B cell (primary cell): ENCODE measurements at regions not wholly inside any gene's neighbourhood (a gene's known extent, or its start where the extent isn't known, plus 50 kb on each side); places are given as distances from the start of the nearest gene placed in this dataset.

Source experiments
- ATAC-seq: fragments of 200-7000 bp; cut with Tn5 transposase; one replicate; pipeline ENCODE4 v1.10.0; 2021; ENCODE audit warnings: low read depth, mild to moderate bottlenecking, moderate number of reproducible peaks, moderate library complexity
- CTCF ChIA-PET: fragments of 350-600 bp; sonication (Branson Sonifier 250); formaldehyde crosslinking; loops from one replicate; lab custom pipeline; 2021; ENCODE audit warnings: antibody characterized with exemption, inconsistent platforms; lab: Charles Lee
- POLR2A ChIA-PET: fragments of 350-600 bp; sonication (Branson Sonifier 250); formaldehyde crosslinking; loops from one replicate; lab custom pipeline; 2021; ENCODE audit warnings: antibody characterized with exemption; lab: Charles Lee
- DNase-seq: peaks from one replicate; pipeline ENCODE4 v3.0.0; 2013
- H2AFZ ChIP-seq: 2 replicates; pipeline ENCODE4 v1.6.1; 2012; ENCODE audit warnings: mild to moderate bottlenecking, low read depth, low read length; ENCODE audit not compliant: insufficient read depth, poor library complexity, severe bottlenecking
- H3K27ac ChIP-seq, 2 donors: 1 replicate in 1 of 2; 2 replicates in 1 of 2; pipeline ENCODE4 v1.5.1; 2012 to 2013; ENCODE audit warnings: low read length in 2 of 2, mild to moderate bottlenecking in 2 of 2, moderate library complexity in 1 of 2
- H3K27me3 ChIP-seq, 4 experiments: fragments of 200-600 bp in 1 of 4; sonication (generic) in 1 of 4; replicated peaks in 1 of 4; 1 replicate in 2 of 4; 2 replicates in 2 of 4; pipeline versions ENCODE4 v1.6.1 to v1.7.0; 2013 to 2016; ENCODE audit warnings: low read length in 3 of 4, mild to moderate bottlenecking in 2 of 4, mixed read lengths in 1 of 4, moderate library complexity in 1 of 4; ENCODE audit not compliant: insufficient read depth in 4 of 4, control insufficient read depth in 3 of 4; ENCODE audit errors: control extremely low read depth in 1 of 4
- H3K36me3 ChIP-seq, 2 experiments: replicated peaks in 1 of 2; 1 replicate in 1 of 2; 2 replicates in 1 of 2; pipeline versions ENCODE4 v1.6.1 to v1.7.1; 2013; ENCODE audit warnings: low read length in 1 of 2; ENCODE audit not compliant: insufficient read depth in 2 of 2, control insufficient read depth in 1 of 2; ENCODE audit errors: control extremely low read depth in 1 of 2, extremely low read depth in 1 of 2
- H3K4me1 ChIP-seq, 2 donors: fragments of 200-600 bp in 1 of 2; sonication (generic) in 1 of 2; 1 replicate in 1 of 2; 2 replicates in 1 of 2; pipeline versions ENCODE4 v1.5.1 to v1.6.1; 2013 to 2017; ENCODE audit warnings: low read length in 2 of 2; ENCODE audit not compliant: control insufficient read depth in 2 of 2, insufficient read depth in 2 of 2
- H3K4me2 ChIP-seq: replicated peaks from 2 replicates; pipeline ENCODE3; 2012; ENCODE audit warnings: mild to moderate bottlenecking, low read depth, low read length; ENCODE audit not compliant: poor library complexity, severe bottlenecking
- H3K4me3 ChIP-seq, 5 experiments: fragments of 200-600 bp in 1 of 5; sonication (generic) in 1 of 5; 1 replicate in 3 of 5; 2 replicates in 2 of 5; pipeline versions ENCODE4 v1.5.1 to v1.7.0; 2011 to 2016; ENCODE audit warnings: low read length in 4 of 5, mild to moderate bottlenecking in 4 of 5, low read depth in 2 of 5, control low read depth in 1 of 5, moderate library complexity in 1 of 5; ENCODE audit not compliant: insufficient read depth in 1 of 5; ENCODE audit errors: control extremely low read depth in 1 of 5, extremely low read depth in 1 of 5
- H3K79me2 ChIP-seq: fragments of 200-600 bp; sonication (generic); one replicate; pipeline ENCODE4 v1.6.0; 2016; ENCODE audit warnings: low read length; ENCODE audit not compliant: control insufficient read depth, insufficient read depth
- H3K9ac ChIP-seq: fragments of 200-600 bp; sonication (generic); 2 replicates; pipeline ENCODE4 v1.6.1; 2017; ENCODE audit warnings: mild to moderate bottlenecking, low read length, moderate library complexity
- H3K9me3 ChIP-seq, 3 donors: one replicate each; pipeline versions ENCODE4 v1.6.1 to v1.7.1; 2013; ENCODE audit warnings: low read length in 2 of 3; ENCODE audit not compliant: control insufficient read depth in 2 of 3, insufficient read depth in 1 of 3; ENCODE audit errors: control extremely low read depth in 1 of 3
- H4K20me1 ChIP-seq: 2 replicates; pipeline ENCODE4 v1.6.0; 2012; ENCODE audit warnings: mild to moderate bottlenecking, low read length; ENCODE audit not compliant: insufficient read depth, control insufficient read depth, poor library complexity, severe bottlenecking
- H3K27ac Mint-ChIP-seq: one replicate; pipeline ENCODE4 v1.8.0; 2021; ENCODE audit warnings: mixed read lengths
- H3K27me3 Mint-ChIP-seq: one replicate; pipeline ENCODE4 v1.8.0; 2021; ENCODE audit warnings: mixed read lengths
- H3K4me1 Mint-ChIP-seq: one replicate; pipeline ENCODE4 v1.8.0; 2021; ENCODE audit warnings: mixed read lengths
- H3K4me3 Mint-ChIP-seq: one replicate; pipeline ENCODE4 v1.8.0; 2021; ENCODE audit warnings: mixed read lengths
- H3K9me3 Mint-ChIP-seq: one replicate; pipeline ENCODE4 v1.8.0; 2022; ENCODE audit warnings: mixed read lengths; ENCODE audit not compliant: insufficient read depth
- CTCF ChIP-seq: fragments of 200-600 bp; IDR thresholded peaks from one replicate; pipeline ENCODE4 v1.8.0; 2022; ENCODE audit warnings: antibody characterized with exemption, mild to moderate bottlenecking
- EZH2 ChIP-seq: IDR thresholded peaks from 2 replicates; pipeline ENCODE4 v1.6.1; 2012; ENCODE audit warnings: borderline replicate concordance, low read depth, mild to moderate bottlenecking, moderate library complexity, low read length; ENCODE audit not compliant: insufficient read depth, poor library complexity, severe bottlenecking
- WGBS: methylation state at CpG from one replicate; pipeline ENCODE4 v1.1.5; 2013; ENCODE audit warnings: missing lambda C conversion rate; ENCODE audit not compliant: insufficient coverage; 5-methylcytosine and 5-hydroxymethylcytosine counted together
- intact Hi-C: fragments of 100-400 bp; cut with micrococcal nuclease; formaldehyde crosslinking; loops from one replicate; pipeline ENCODE4 v1.10.0; 2022

- intact Hi-C loops = no loop called here
- ATAC-seq (no peak), DNase-seq (no peak)
- H3K4me3 ChIP-seq = no peak overlapping the region
- no peak overlapping the region for H3K27ac ChIP-seq
- no peak overlapping the region for H3K4me3 Mint-ChIP-seq
- ChIA-PET POLR2A (no interaction called here), CTCF (no interaction called here)
- no peaks in the 10 kb centered on the region for H3K27me3 ChIP-seq
- peaks cover 5% of the 10 kb centered on the region for H3K9me3 Mint-ChIP-seq
- no peak overlapping the region for H3K9ac ChIP-seq
- H3K36me3 ChIP-seq = no peaks in the 10 kb centered on the region
- H4K20me1 ChIP-seq = no peaks in the 10 kb centered on the region
- no peak overlapping the region for H3K4me2 ChIP-seq
- H3K9me3 ChIP-seq = peaks cover 0 to 4% (median 0%) of the 10 kb centered on the region in 3 donors
- no peaks in the 10 kb centered on the region for H3K4me1 ChIP-seq
- 83% methylated on average over 2 of the region's 2 CpGs for WGBS
- H3K27ac Mint-ChIP-seq = no peak overlapping the region
- peaks cover 19% of the 10 kb centered on the region for H3K27me3 Mint-ChIP-seq
- no peak for TF ChIP-seq EZH2
- no peak for TF ChIP-seq CTCF
- no peak overlapping the region for H2AFZ ChIP-seq
- H3K79me2 ChIP-seq = no peaks in the 10 kb centered on the region
- H3K4me1 Mint-ChIP-seq = no peaks in the 10 kb centered on the region
Observed at GRCh38 chr2:212752730-212753351, 214.2 kb upstream of the ERBB4 start.

- Histone ChIP-seq H3K4me3 (no peak overlapping the region), H3K36me3 (no peaks in the 10 kb centered on the region), H3K79me2 (no peaks in the 10 kb centered on the region), H2AFZ (no peak overlapping the region), H4K20me1 (no peaks in the 10 kb centered on the region), H3K9me3 (no peaks in the 10 kb centered on the region), H3K27me3 (no peaks in the 10 kb centered on the region), H3K4me2 (no peak overlapping the region), H3K4me1 (no peaks in the 10 kb centered on the region), H3K27ac (no peak overlapping the region), H3K9ac (no peak overlapping the region)
- Mint-ChIP-seq H3K4me3 (no peak overlapping the region), H3K27ac (no peak overlapping the region), H3K27me3 (peaks cover 4% of the 10 kb centered on the region), H3K9me3 (no peaks in the 10 kb centered on the region), H3K4me1 (no peaks in the 10 kb centered on the region)
- TF ChIP-seq CTCF (no peak), EZH2 (no peak)
- ATAC-seq = no peak
- ChIA-PET CTCF (no interaction called here), POLR2A (no interaction called here)
- intact Hi-C loops = no loop called here
- no peak for DNase-seq
Observed at GRCh38 chr2:212745359-212745758, 206.8 kb upstream of the ERBB4 start.
